ENCODE measurements at regions not wholly inside any gene's neighbourhood (a gene's known extent, or its start where the extent isn't known, plus 50 kb on each side); places are given as distances from the start of the nearest gene placed in this dataset.

DNA sequence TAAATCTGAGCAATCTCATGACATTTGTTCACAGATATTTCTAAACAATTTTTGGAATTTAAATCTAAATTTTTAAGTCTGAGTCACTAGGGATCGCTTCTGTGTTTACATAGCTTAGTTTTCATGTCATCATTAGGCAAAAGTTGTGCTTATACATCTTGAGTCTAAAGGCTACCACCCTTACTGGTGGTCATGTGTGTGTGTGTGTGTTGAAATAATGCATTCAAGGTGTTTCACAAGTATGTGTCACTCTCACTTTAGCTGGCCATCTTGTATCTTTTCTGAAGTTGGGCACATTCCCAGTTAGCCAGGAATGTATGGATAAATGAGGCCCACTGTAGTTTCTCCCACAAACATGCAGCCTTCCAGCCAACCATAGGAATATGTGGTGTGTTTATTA, 1162.5 kb upstream of the PRMT6 start:
- Histone ChIP-seq H3K27ac (ENCODE audit: insufficient read length, low read depth, low read length) (no peak overlapping the region), H4K5ac (ENCODE audit: insufficient read length, low read depth, low read length) (no peak overlapping the region), H4K91ac (ENCODE audit: insufficient read length, low read depth, low read length) (no peak overlapping the region), H3K56ac (ENCODE audit: insufficient read length, low read depth, low read length) (no peak overlapping the region), H3K9ac (ENCODE audit: extremely low read depth, insufficient read length, low read length) (no peak overlapping the region), H4K8ac (replicated peaks; ENCODE audit: insufficient read length, low read depth, low read length) (no peak overlapping the region), H3K14ac (ENCODE audit: insufficient read depth, low read length) (no peak overlapping the region), H2BK20ac (ENCODE audit: low read depth, low read length, poor library complexity, severe bottlenecking) (no peak overlapping the region), H3K4ac (ENCODE audit: low read depth, low read length) (no peak overlapping the region), H2AFZ (ENCODE audit: low read length) (no peak overlapping the region), H3K4me2 (ENCODE audit: insufficient read depth, insufficient read length, low read length) (no peak overlapping the region), H2BK120ac (ENCODE audit: low read depth, low read length, poor library complexity, severe bottlenecking) (no peak overlapping the region), H3K4me1 (ENCODE audit: insufficient read depth, low read length) (no peaks in the 10 kb centered on the region), H3K79me1 (ENCODE audit: insufficient read depth, low read depth, low read length, poor library complexity, severe bottlenecking) (no peaks in the 10 kb centered on the region), H3T11ph (ENCODE audit: low read length) (no peak overlapping the region), H4K20me1 (ENCODE audit: control insufficient read depth, insufficient read depth, insufficient read length) (no peaks in the 10 kb centered on the region), H2AK5ac (ENCODE audit: insufficient read length, low read length) (no peak overlapping the region), H3K18ac (ENCODE audit: insufficient read length, low read depth, low read length) (no peak overlapping the region), H3K27me3 (ENCODE audit: insufficient read depth, low read length) (no peaks in the 10 kb centered on the region), H3K9me3 (ENCODE audit: control insufficient read depth, low read depth, low read length) (no peaks in the 10 kb centered on the region), H3K79me2 (ENCODE audit: insufficient read depth, low read length) (no peaks in the 10 kb centered on the region), H3K23ac (ENCODE audit: insufficient read length, low read depth, low read length) (no peak overlapping the region), H3K23me2 (ENCODE audit: insufficient read length, low read depth, low read length, poor library complexity, severe bottlenecking) (no peaks in the 10 kb centered on the region), H2BK5ac (ENCODE audit: insufficient read length, low read length) (no peak overlapping the region), H2BK12ac (ENCODE audit: insufficient read length, low read depth, low read length) (no peak overlapping the region), H2BK15ac (ENCODE audit: low read depth, low read length) (no peak overlapping the region)
- H3K27me3 Mint-ChIP-seq (ENCODE audit: low read depth): no peaks in the 10 kb centered on the region
- TF ChIP-seq, protein P1, sequence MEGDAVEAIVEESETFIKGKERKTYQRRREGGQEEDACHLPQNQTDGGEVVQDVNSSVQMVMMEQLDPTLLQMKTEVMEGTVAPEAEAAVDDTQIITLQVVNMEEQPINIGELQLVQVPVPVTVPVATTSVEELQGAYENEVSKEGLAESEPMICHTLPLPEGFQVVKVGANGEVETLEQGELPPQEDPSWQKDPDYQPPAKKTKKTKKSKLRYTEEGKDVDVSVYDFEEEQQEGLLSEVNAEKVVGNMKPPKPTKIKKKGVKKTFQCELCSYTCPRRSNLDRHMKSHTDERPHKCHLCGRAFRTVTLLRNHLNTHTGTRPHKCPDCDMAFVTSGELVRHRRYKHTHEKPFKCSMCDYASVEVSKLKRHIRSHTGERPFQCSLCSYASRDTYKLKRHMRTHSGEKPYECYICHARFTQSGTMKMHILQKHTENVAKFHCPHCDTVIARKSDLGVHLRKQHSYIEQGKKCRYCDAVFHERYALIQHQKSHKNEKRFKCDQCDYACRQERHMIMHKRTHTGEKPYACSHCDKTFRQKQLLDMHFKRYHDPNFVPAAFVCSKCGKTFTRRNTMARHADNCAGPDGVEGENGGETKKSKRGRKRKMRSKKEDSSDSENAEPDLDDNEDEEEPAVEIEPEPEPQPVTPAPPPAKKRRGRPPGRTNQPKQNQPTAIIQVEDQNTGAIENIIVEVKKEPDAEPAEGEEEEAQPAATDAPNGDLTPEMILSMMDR (conservative IDR thresholded peaks at IDR 0.05): no peak
- DNase-seq: no peak
- WGBS (ENCODE audit: extremely low coverage, insufficient read length, low lambda C conversion rate): no CpG with 5 or more reads among the region's 1 CpG
- H3K4me3 Mint-ChIP-seq: no peak overlapping the region
- H3K36me3 Mint-ChIP-seq (ENCODE audit: insufficient read depth in 1 of 3, low read depth in 3 of 3): peaks cover 5 to 11% (median 10%) of the 10 kb centered on the region in 3 experiments; a peak in 6 of 7 replicates
- no peaks in the 10 kb centered on the region for H3K4me1 Mint-ChIP-seq
- no peak overlapping the region for H3K27ac Mint-ChIP-seq
- H3K9me3 Mint-ChIP-seq: peaks cover 17 to 19% of the 10 kb centered on the region in 2 experiments

Measured in H9 (cell line).